GM13977 (cell line): ENCODE measurements at regions not wholly inside any gene's neighbourhood (a gene's known extent, or its start where the extent isn't known, plus 50 kb on each side); places are given as distances from the start of the nearest gene placed in this dataset.
A peak's percentile ranks its signal among the peaks of the same experiment; 100 is the strongest.

Source experiments
- DNase-seq: peaks from one replicate; pipeline ENCODE4 v3.0.0; 2012; ENCODE audit warnings: low spot score
- CTCF ChIP-seq: IDR thresholded peaks from 2 replicates; pipeline ENCODE4 v1.5.1; 2012; ENCODE audit warnings: mild to moderate bottlenecking, control low read depth; ENCODE audit not compliant: insufficient read depth; ENCODE audit errors: extremely low read depth, missing control alignments
- in situ Hi-C: fragments of 300-500 bp; cut with MboI; formaldehyde crosslinking; loops from one replicate; pipeline ENCODE4 v1.12.0; 2022; ENCODE audit warnings: low sequenced_read_pairs, low pct_unique_long_range_greater_than_20kb, mixed read lengths, inconsistent platforms; ENCODE audit not compliant: unreplicated experiment

- TF ChIP-seq CTCF, result no peak
- DNase-seq, result no peak
- in situ Hi-C loops, result no loop called here
These were observed 1904.1 kb downstream of the TP53TG3F start for GRCh38 chr16:35363510-35363909.

GRCh38 chr16:35364263-35364662 is 1904.9 kb downstream of the TP53TG3F start:
- no peak for DNase-seq
- no peak for TF ChIP-seq CTCF
- in situ Hi-C loops, result no loop called here

GRCh38 chr16:35365675-35366074 is 1906.3 kb downstream of the TP53TG3F start:
- in situ Hi-C loops, result no loop called here
- no peak for DNase-seq

GRCh38 chr16:35370617-35371016 is 1911.2 kb downstream of the TP53TG3F start:
- TF ChIP-seq CTCF, result no peak
- no peak for DNase-seq
- in situ Hi-C loops, result no loop called here

More at GRCh38 chr16:35365675-35366074, 1906.3 kb downstream of the TP53TG3F start:
- no peak for TF ChIP-seq CTCF

- no peak for TF ChIP-seq CTCF
- in situ Hi-C loops, result no loop called here
These were observed 1917.7 kb downstream of the TP53TG3F start for GRCh38 chr16:35377142-35377541.

GRCh38 chr16:35386619-35387018 is 1927.2 kb downstream of the TP53TG3F start:
- no peak for DNase-seq
- in situ Hi-C loops, result no loop called here
- TF ChIP-seq CTCF, result no peak

More at GRCh38 chr16:35377142-35377541, 1917.7 kb downstream of the TP53TG3F start:
- no peak for DNase-seq

- in situ Hi-C loops, result no loop called here
- TF ChIP-seq CTCF, result peak; percentile 66
- no peak for DNase-seq
These were observed 1931.9 kb downstream of the TP53TG3F start for GRCh38 chr16:35391328-35391727.
